Endodermal cell (in vitro differentiated cells): ENCODE measurements at regions not wholly inside any gene's neighbourhood (a gene's known extent, or its start where the extent isn't known, plus 50 kb on each side); places are given as distances from the start of the nearest gene placed in this dataset.

ENCODE experiments used
- DNase-seq: peaks from one replicate; pipeline ENCODE4 v3.0.0-alpha.2; 2017
- H3K27ac ChIP-seq: 2 replicates; pipeline ENCODE4 v1.5.1; 2013; ENCODE audit warnings: mild to moderate bottlenecking, low read depth, low read length, moderate library complexity
- H3K27me3 ChIP-seq: 2 replicates; pipeline ENCODE4 v1.6.1; 2013; ENCODE audit warnings: mild to moderate bottlenecking, low read length, moderate library complexity; ENCODE audit not compliant: insufficient read depth, control insufficient read depth, poor library complexity, severe bottlenecking
- H3K36me3 ChIP-seq: 2 replicates; pipeline ENCODE4 v1.7.0; 2013; ENCODE audit warnings: mild to moderate bottlenecking, low read length, moderate library complexity; ENCODE audit not compliant: control insufficient read depth, insufficient read depth
- H3K4me1 ChIP-seq: one replicate; pipeline ENCODE4 v1.7.0; 2013; ENCODE audit warnings: low read length; ENCODE audit not compliant: control insufficient read depth, insufficient read depth
- H3K4me3 ChIP-seq: 2 replicates; pipeline ENCODE4 v1.5.1; 2013; ENCODE audit warnings: mild to moderate bottlenecking, low read length, moderate library complexity
- H3K9ac ChIP-seq: 2 replicates; pipeline ENCODE4 v1.6.1; 2013; ENCODE audit warnings: mild to moderate bottlenecking, low read length, moderate library complexity; ENCODE audit not compliant: poor library complexity, severe bottlenecking; ENCODE audit errors: extremely low read depth
- H3K9me3 ChIP-seq: 2 replicates; pipeline ENCODE4 v1.6.1; 2013; ENCODE audit warnings: mild to moderate bottlenecking, low read length, moderate library complexity; ENCODE audit not compliant: control insufficient read depth
- H3K27ac Mint-ChIP-seq: 2 replicates; pipeline ENCODE4 v1.8.0; 2020; ENCODE audit warnings: mixed read lengths
- H3K27me3 Mint-ChIP-seq: 2 replicates; pipeline ENCODE4 v1.8.0; 2021; ENCODE audit warnings: mild to moderate bottlenecking, mixed read lengths; ENCODE audit not compliant: insufficient read depth
- H3K36me3 Mint-ChIP-seq: 2 replicates; pipeline ENCODE4 v1.8.0; 2020; ENCODE audit warnings: low read depth, mixed read lengths
- H3K4me1 Mint-ChIP-seq: 2 replicates; pipeline ENCODE4 v1.8.0; 2020; ENCODE audit warnings: mixed read lengths
- H3K4me3 Mint-ChIP-seq: 2 replicates; pipeline ENCODE4 v1.8.0; 2020; ENCODE audit warnings: mild to moderate bottlenecking, moderate library complexity, mixed read lengths
- H3K9me3 Mint-ChIP-seq: 2 replicates; pipeline ENCODE4 v1.8.0; 2020; ENCODE audit warnings: mild to moderate bottlenecking, mixed read lengths
- WGBS, 2 experiments: methylation state at CpG; one replicate each; pipeline versions ENCODE4 v1.1.5 to v1.1.7; 2013; ENCODE audit warnings: missing lambda C conversion rate in 2 of 2, mixed read lengths in 1 of 2; ENCODE audit not compliant: insufficient coverage in 1 of 2, insufficient read length in 1 of 2; 5-methylcytosine and 5-hydroxymethylcytosine counted together
- TF ChIP-seq, protein P1 (sequence below): fragments of 200-600 bp; sonication (generic); conservative IDR thresholded peaks from 2 replicates; pipeline ENCODE4 v1.5.0; 2021; ENCODE audit warnings: antibody characterized with exemption, mild to moderate bottlenecking

DNA sequence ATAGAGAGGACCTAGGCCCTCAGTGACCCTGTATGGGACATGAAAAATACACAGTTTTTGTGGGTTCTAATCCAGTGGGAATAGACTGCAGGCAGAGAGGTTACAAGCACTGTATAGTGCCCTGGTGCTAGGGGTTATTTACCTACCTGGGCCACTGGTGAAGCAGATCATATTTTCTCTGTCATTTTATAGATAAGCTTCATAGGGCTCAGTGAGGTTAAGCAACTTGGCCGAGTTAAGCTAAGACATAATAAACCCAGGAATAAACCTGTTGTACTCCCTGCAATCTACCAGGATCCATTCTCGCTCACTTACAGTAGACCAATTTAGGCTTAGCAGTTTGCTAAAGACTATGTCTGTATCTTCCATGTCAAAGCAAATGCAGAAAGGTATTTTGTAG, 340.6 kb upstream of the KHDRBS2 start:
- 90 to 96% methylated on average over 2 of the region's 2 CpGs for WGBS, 2 experiments
- no peak overlapping the region for H3K4me3 ChIP-seq
- no peaks in the 10 kb centered on the region for H3K36me3 ChIP-seq
- Mint-ChIP-seq H3K9me3 (no peaks in the 10 kb centered on the region), H3K27ac (no peak overlapping the region), H3K4me1 (no peaks in the 10 kb centered on the region), H3K27me3 (no peaks in the 10 kb centered on the region), H3K4me3 (no peak overlapping the region), H3K36me3 (no peaks in the 10 kb centered on the region)
- no peak overlapping the region for H3K9ac ChIP-seq
- no peaks in the 10 kb centered on the region for H3K4me1 ChIP-seq
- TF ChIP-seq, protein P1, sequence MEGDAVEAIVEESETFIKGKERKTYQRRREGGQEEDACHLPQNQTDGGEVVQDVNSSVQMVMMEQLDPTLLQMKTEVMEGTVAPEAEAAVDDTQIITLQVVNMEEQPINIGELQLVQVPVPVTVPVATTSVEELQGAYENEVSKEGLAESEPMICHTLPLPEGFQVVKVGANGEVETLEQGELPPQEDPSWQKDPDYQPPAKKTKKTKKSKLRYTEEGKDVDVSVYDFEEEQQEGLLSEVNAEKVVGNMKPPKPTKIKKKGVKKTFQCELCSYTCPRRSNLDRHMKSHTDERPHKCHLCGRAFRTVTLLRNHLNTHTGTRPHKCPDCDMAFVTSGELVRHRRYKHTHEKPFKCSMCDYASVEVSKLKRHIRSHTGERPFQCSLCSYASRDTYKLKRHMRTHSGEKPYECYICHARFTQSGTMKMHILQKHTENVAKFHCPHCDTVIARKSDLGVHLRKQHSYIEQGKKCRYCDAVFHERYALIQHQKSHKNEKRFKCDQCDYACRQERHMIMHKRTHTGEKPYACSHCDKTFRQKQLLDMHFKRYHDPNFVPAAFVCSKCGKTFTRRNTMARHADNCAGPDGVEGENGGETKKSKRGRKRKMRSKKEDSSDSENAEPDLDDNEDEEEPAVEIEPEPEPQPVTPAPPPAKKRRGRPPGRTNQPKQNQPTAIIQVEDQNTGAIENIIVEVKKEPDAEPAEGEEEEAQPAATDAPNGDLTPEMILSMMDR = no peak
- no peak for DNase-seq
- no peaks in the 10 kb centered on the region for H3K27me3 ChIP-seq
- H3K27ac ChIP-seq = no peak overlapping the region
- H3K9me3 ChIP-seq = no peaks in the 10 kb centered on the region

DNA sequence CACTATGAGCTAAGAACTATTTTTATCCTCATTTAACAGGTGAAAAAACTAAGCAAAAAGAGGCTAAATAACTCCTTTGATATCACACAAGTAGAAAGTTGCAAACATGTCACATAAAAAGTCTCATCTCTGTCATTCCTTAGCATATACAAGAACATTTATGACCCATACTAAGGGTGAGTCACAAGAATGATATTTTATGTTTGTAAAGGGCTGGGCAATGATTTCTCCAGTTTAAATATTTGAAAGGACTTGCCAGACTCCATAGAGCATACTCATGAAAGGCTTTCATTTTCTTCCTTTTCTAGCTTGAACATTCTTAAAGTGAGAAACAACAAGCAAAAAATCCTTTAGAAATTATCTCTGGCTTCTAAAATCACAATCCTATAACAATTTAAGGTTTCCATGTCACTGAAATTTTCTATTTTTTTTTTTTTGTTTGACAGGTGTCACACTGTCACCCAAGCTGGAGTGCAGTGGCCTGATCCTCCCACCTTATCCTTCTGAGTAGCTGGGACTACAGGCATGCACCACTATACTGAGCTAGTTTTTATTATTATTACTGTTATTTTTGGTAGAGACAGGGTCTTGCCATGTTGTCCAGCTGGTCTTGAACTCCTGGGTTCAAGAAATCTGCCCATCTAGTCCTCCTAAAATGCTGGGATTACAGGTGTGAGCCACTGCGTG, 338.0 kb upstream of the KHDRBS2 start:
- Histone ChIP-seq H3K9ac (no peak overlapping the region), H3K27ac (no peak overlapping the region), H3K27me3 (no peaks in the 10 kb centered on the region), H3K4me3 (no peak overlapping the region), H3K36me3 (no peaks in the 10 kb centered on the region), H3K4me1 (no peaks in the 10 kb centered on the region), H3K9me3 (no peaks in the 10 kb centered on the region)
- WGBS, 2 experiments = 90% methylated on average over 1 of the region's 1 CpG; no CpG with 5 or more reads in 1 of the 2 experiments
- no peak for DNase-seq
- Mint-ChIP-seq H3K9me3 (no peaks in the 10 kb centered on the region), H3K27me3 (no peaks in the 10 kb centered on the region), H3K36me3 (no peaks in the 10 kb centered on the region), H3K4me3 (no peak overlapping the region), H3K27ac (no peak overlapping the region), H3K4me1 (no peaks in the 10 kb centered on the region)
- TF ChIP-seq, protein P1 = no peak

DNA sequence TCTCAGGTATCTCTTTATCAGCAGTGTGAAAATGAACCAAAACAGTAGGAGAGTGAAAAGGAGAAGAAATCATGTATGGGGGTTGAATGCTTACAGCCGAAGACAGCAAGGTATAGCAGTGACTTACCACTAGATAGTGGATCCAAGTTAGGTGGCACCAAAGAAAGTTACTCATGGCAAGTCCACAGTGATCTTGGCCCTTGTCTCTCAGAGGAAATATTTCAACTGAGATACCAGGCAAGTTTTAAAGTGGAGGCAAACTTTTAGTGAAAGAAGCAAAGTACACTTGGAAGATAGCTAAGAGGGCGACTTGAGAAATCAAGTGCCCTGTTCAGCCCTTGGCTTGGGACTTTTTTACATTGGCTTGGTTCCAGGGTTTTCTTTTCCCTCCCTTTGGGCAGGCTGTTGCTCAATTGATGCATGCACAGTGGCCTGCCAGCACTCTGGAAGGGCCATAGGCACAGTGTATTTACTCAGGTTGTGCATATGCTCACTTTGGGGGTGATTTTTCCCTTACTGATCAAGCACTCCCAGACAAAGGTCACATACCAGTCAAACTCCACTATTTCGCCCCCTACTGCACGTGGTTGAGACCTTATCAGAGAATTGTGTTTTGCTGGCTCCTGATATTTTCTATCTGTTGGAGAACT, 329.5 kb upstream of the KHDRBS2 start:
- Mint-ChIP-seq H3K27me3 (peaks cover 6% of the 10 kb centered on the region), H3K36me3 (peaks cover 5% of the 10 kb centered on the region), H3K4me3 (no peak overlapping the region), H3K9me3 (peaks cover 18% of the 10 kb centered on the region), H3K4me1 (peaks cover 23% of the 10 kb centered on the region), H3K27ac (no peak overlapping the region)
- DNase-seq = no peak
- WGBS, 2 experiments = 88 to 95% methylated on average over 4 of the region's 4 CpGs
- TF ChIP-seq, protein P1 = peak; percentile 19
- Histone ChIP-seq H3K9ac (no peak overlapping the region), H3K4me3 (peak overlapping the region; percentile 53), H3K9me3 (peaks cover 25% of the 10 kb centered on the region), H3K4me1 (peaks cover 4% of the 10 kb centered on the region), H3K36me3 (no peaks in the 10 kb centered on the region), H3K27ac (no peak overlapping the region), H3K27me3 (no peaks in the 10 kb centered on the region)
